DND-41 (cell line): ENCODE measurements at regions not wholly inside any gene's neighbourhood (a gene's known extent, or its start where the extent isn't known, plus 50 kb on each side); places are given as distances from the start of the nearest gene placed in this dataset.

Experiments used
- ATAC-seq: fragments of 200-7000 bp; cut with Tn5 transposase; 3 replicates; pipeline ENCODE4 v1.9.1; 2021; ENCODE audit warnings: low read depth; ENCODE audit not compliant: insufficient read depth
- DNase-seq: peaks from one replicate; pipeline ENCODE4 v3.0.0-alpha.2; 2020
- H2AFZ ChIP-seq: 2 replicates; pipeline ENCODE4 v1.6.0; 2012; ENCODE audit warnings: low read depth, low read length
- H3K27ac ChIP-seq: 2 replicates; pipeline ENCODE4 v1.5.1; 2012; ENCODE audit warnings: low read length, inconsistent platforms
- H3K27me3 ChIP-seq: fragments of 200-600 bp; sonication (generic); 2 replicates; pipeline ENCODE4 v1.6.0; 2012; ENCODE audit warnings: low read length, mild to moderate bottlenecking, inconsistent platforms; ENCODE audit not compliant: insufficient read depth, poor library complexity
- H3K36me3 ChIP-seq: 2 replicates; pipeline ENCODE4 v1.5.1; 2012; ENCODE audit warnings: low read length, inconsistent platforms; ENCODE audit not compliant: insufficient read depth
- H3K4me1 ChIP-seq: 2 replicates; pipeline ENCODE4 v1.5.1; 2012; ENCODE audit warnings: mild to moderate bottlenecking, low read length; ENCODE audit not compliant: insufficient read depth
- H3K4me2 ChIP-seq: 2 replicates; pipeline ENCODE4 v1.6.0; 2012; ENCODE audit warnings: mild to moderate bottlenecking, moderate library complexity, low read length, inconsistent platforms; ENCODE audit not compliant: insufficient read depth
- H3K4me3 ChIP-seq, 2 experiments: fragments of 200-600 bp in 1 of 2; shearing (Covaris generic) in 1 of 2; 2 replicates each; pipeline ENCODE4 v1.5.1; 2012 to 2016; ENCODE audit warnings: inconsistent platforms in 2 of 2, low read length in 2 of 2, mild to moderate bottlenecking in 2 of 2, low read depth in 1 of 2, moderate library complexity in 1 of 2
- H3K79me2 ChIP-seq: 2 replicates; pipeline ENCODE4 v1.6.0; 2012; ENCODE audit warnings: low read length, inconsistent platforms; ENCODE audit not compliant: insufficient read depth
- H3K9ac ChIP-seq: 2 replicates; pipeline ENCODE4 v1.6.0; 2012; ENCODE audit warnings: low read depth, mild to moderate bottlenecking, inconsistent platforms, low read length, moderate library complexity
- H3K9me3 ChIP-seq: 2 replicates; pipeline ENCODE4 v1.5.1; 2012; ENCODE audit warnings: low read length, moderate library complexity, mild to moderate bottlenecking, inconsistent platforms; ENCODE audit not compliant: insufficient read depth, severe bottlenecking
- H4K20me1 ChIP-seq: 2 replicates; pipeline ENCODE4 v1.6.0; 2012; ENCODE audit warnings: low read length; ENCODE audit not compliant: insufficient read depth
- CTCF ChIP-seq: IDR thresholded peaks from 2 replicates; pipeline ENCODE4 v1.5.1; 2012; ENCODE audit warnings: borderline replicate concordance, low read length, moderate library complexity, mild to moderate bottlenecking; ENCODE audit not compliant: poor library complexity, severe bottlenecking; ENCODE audit errors: extremely low read depth
- EZH2 ChIP-seq: IDR thresholded peaks from 3 replicates; pipeline ENCODE4 v1.6.1; 2012; ENCODE audit warnings: borderline replicate concordance, low read depth, mild to moderate bottlenecking, moderate library complexity, low read length, inconsistent platforms; ENCODE audit not compliant: severe bottlenecking

GRCh38 chr7:136138991-136139390 lies 161.8 kb upstream of the MTPN start:
- TF ChIP-seq EZH2 (no peak), CTCF (no peak)
- Histone ChIP-seq H3K27me3 (no peaks in the 10 kb centered on the region), H3K9me3 (no peaks in the 10 kb centered on the region), H3K4me3 (no peak overlapping the region), H2AFZ (no peak overlapping the region), H3K9ac (no peak overlapping the region), H4K20me1 (no peaks in the 10 kb centered on the region), H3K27ac (no peak overlapping the region), H3K4me1 (no peaks in the 10 kb centered on the region), H3K79me2 (no peaks in the 10 kb centered on the region), H3K36me3 (no peaks in the 10 kb centered on the region), H3K4me2 (no peak overlapping the region)
- DNase-seq: no peak
- no peak for ATAC-seq

- no peaks in the 10 kb centered on the region for H3K27me3 ChIP-seq
- no peaks in the 10 kb centered on the region for H4K20me1 ChIP-seq
- H3K9me3 ChIP-seq: no peaks in the 10 kb centered on the region
- no peaks in the 10 kb centered on the region for H3K4me1 ChIP-seq
- no peak overlapping the region for H3K4me2 ChIP-seq
- DNase-seq (no peak), ATAC-seq (no peak)
- no peak overlapping the region for H3K4me3 ChIP-seq
- no peak overlapping the region for H3K27ac ChIP-seq
- TF ChIP-seq EZH2: no peak
- TF ChIP-seq CTCF: no peak
- H3K79me2 ChIP-seq: no peaks in the 10 kb centered on the region
- H3K36me3 ChIP-seq: no peaks in the 10 kb centered on the region
- no peak overlapping the region for H2AFZ ChIP-seq
- no peak overlapping the region for H3K9ac ChIP-seq
These were observed 159.8 kb upstream of the MTPN start for GRCh38 chr7:136136906-136137454.

GRCh38 chr7:136134503-136134902 lies 157.3 kb upstream of the MTPN start:
- DNase-seq (no peak), ATAC-seq (no peak)
- Histone ChIP-seq H3K27ac (no peak overlapping the region), H2AFZ (no peak overlapping the region), H3K36me3 (no peaks in the 10 kb centered on the region), H3K9ac (no peak overlapping the region), H3K27me3 (no peaks in the 10 kb centered on the region), H3K4me3 (no peak overlapping the region), H3K9me3 (no peaks in the 10 kb centered on the region), H4K20me1 (no peaks in the 10 kb centered on the region), H3K4me2 (no peak overlapping the region), H3K4me1 (no peaks in the 10 kb centered on the region), H3K79me2 (no peaks in the 10 kb centered on the region)
- TF ChIP-seq EZH2 (no peak), CTCF (no peak)

GRCh38 chr7:136133551-136133950 lies 156.4 kb upstream of the MTPN start:
- Histone ChIP-seq H3K9me3 (no peaks in the 10 kb centered on the region), H4K20me1 (no peaks in the 10 kb centered on the region), H3K27me3 (no peaks in the 10 kb centered on the region), H3K79me2 (no peaks in the 10 kb centered on the region), H3K4me3 (no peak overlapping the region), H3K4me2 (no peak overlapping the region), H3K9ac (no peak overlapping the region), H3K4me1 (no peaks in the 10 kb centered on the region), H3K36me3 (no peaks in the 10 kb centered on the region), H3K27ac (no peak overlapping the region), H2AFZ (no peak overlapping the region)
- ATAC-seq: no peak
- DNase-seq: no peak
- TF ChIP-seq EZH2 (no peak), CTCF (no peak)
